HepG2 (cell line): ENCODE measurements at regions not wholly inside any gene's neighbourhood (a gene's known extent, or its start where the extent isn't known, plus 50 kb on each side); places are given as distances from the start of the nearest gene placed in this dataset.
"Not testable (repeated sequence)": the region's sequence is repeated elsewhere in the genome, so short reads cannot be mapped to it uniquely, and the experiment has no call there.

Experiments used
- ATAC-seq: fragments of 200-7000 bp; cut with Tn5 transposase; 3 replicates; pipeline ENCODE4 v1.9.1; 2020; ENCODE audit warnings: mild to moderate bottlenecking, moderate library complexity
- BruUV-seq: library from RNA; stranded (reverse); fragments of 400-500 nt; replicated peaks from 2 replicates; lab custom pipeline; 2021; lab: Mats Ljungman, UMichigan
- CTCF ChIA-PET: fragments of 300-600 bp; formaldehyde crosslinking; extraction: SDS; loops from one replicate; lab custom pipeline; 2021; ENCODE audit warnings: low total read pairs, inconsistent platforms, low intra/inter-chr PET ratio; lab: Yijun Ruan, JAX
- POLR2A ChIA-PET: fragments of 350-600 bp; sonication (Branson Sonifier 250); formaldehyde crosslinking; loops from one replicate; lab custom pipeline; 2020; ENCODE audit warnings: antibody characterized with exemption, inconsistent platforms; lab: Yijun Ruan, JAX
- DNase-seq: peaks from one replicate; pipeline ENCODE4 v3.0.0-alpha.2; 2015; ENCODE audit warnings: low spot score
- FAIRE-seq: peaks from 3 replicates; lab custom pipeline; 2011; peaks lifted over from hg19 to GRCh38; lab: Jason Lieb, UNC
- H2AFZ ChIP-seq: one replicate; pipeline ENCODE4 v1.6.1; 2011; ENCODE audit warnings: low read length, inconsistent platforms
- H3K27ac ChIP-seq: fragments of 300-600 bp; 3 replicates; pipeline ENCODE4 v1.8.0; 2011; ENCODE audit warnings: mixed run types, mild to moderate bottlenecking, mixed read lengths, low read length, inconsistent platforms; ENCODE audit not compliant: insufficient read depth; ENCODE audit errors: extremely low read length
- H3K27me3 ChIP-seq, 2 experiments: fragments of 200-600 bp in 1 of 2; 2 replicates in 1 of 2; 3 replicates in 1 of 2; pipeline versions ENCODE4 v1.6.0 to v1.8.0; 2011; ENCODE audit warnings: low read length in 2 of 2, mild to moderate bottlenecking in 2 of 2, moderate library complexity in 2 of 2, inconsistent platforms in 1 of 2; ENCODE audit not compliant: insufficient read depth in 2 of 2, control insufficient read depth in 1 of 2
- H3K36me3 ChIP-seq, 2 experiments: fragments of 200-600 bp in 1 of 2; replicated peaks in 1 of 2; 2 replicates in 1 of 2; 3 replicates in 1 of 2; pipeline versions ENCODE4 v1.5.1 to v1.8.0; 2011; ENCODE audit warnings: low read length in 2 of 2, inconsistent platforms in 1 of 2; ENCODE audit not compliant: insufficient read depth in 2 of 2, control insufficient read depth in 1 of 2
- H3K4me1 ChIP-seq: 2 replicates; pipeline ENCODE4 v1.5.1; 2012; ENCODE audit warnings: low read length, inconsistent platforms; ENCODE audit not compliant: insufficient read depth
- H3K4me2 ChIP-seq: 2 replicates; pipeline ENCODE4 v1.6.0; 2011; ENCODE audit warnings: low read depth, low read length, inconsistent platforms
- H3K4me3 ChIP-seq, 3 experiments: fragments of 200-600 bp in 1 of 3; sonication (generic), shearing (Covaris generic) in 1 of 3; replicated peaks in 1 of 3; 2 replicates each; pipeline ENCODE4 v1.5.1; 2011 to 2016; ENCODE audit warnings: low read length in 3 of 3, inconsistent platforms in 2 of 3, low read depth in 2 of 3, mild to moderate bottlenecking in 2 of 3, control low read depth in 1 of 3, mixed read lengths in 1 of 3; ENCODE audit not compliant: insufficient read depth in 1 of 3
- H3K79me2 ChIP-seq: one replicate; pipeline ENCODE4 v1.6.1; 2011; ENCODE audit warnings: low read length, inconsistent platforms; ENCODE audit not compliant: insufficient read depth
- H3K9ac ChIP-seq: 2 replicates; pipeline ENCODE4 v1.6.0; 2011; ENCODE audit warnings: mild to moderate bottlenecking, low read depth, low read length, inconsistent platforms; ENCODE audit not compliant: insufficient read depth
- H3K9me3 ChIP-seq: 2 replicates; pipeline ENCODE4 v1.5.1; 2012; ENCODE audit warnings: mild to moderate bottlenecking, low read length
- H4K20me1 ChIP-seq: 2 replicates; pipeline ENCODE4 v1.6.0; 2011; ENCODE audit warnings: inconsistent platforms, mild to moderate bottlenecking, low read length, moderate library complexity; ENCODE audit not compliant: insufficient read depth
- WGBS: methylation state at CpG from one replicate; pipeline ENCODE4 v1.1.6; 2017; ENCODE audit warnings: low lambda C conversion rate; 5-methylcytosine and 5-hydroxymethylcytosine counted together
- in situ Hi-C: cut with HindIII; loops from 2 replicates; pipeline ENCODE4 v1.10.0; 2017; ENCODE audit warnings: low pct_unique_long_range_greater_than_20kb; ENCODE audit not compliant: extremely low pct_ligation_motif_present
- intact Hi-C: fragments of 100-400 bp; cut with micrococcal nuclease; formaldehyde crosslinking; loops from one replicate; pipeline ENCODE4 v1.10.0; 2022; ENCODE audit not compliant: unreplicated experiment

- CTCF ChIA-PET, H3K36me3 ChIP-seq, H3K9ac ChIP-seq, ATAC-seq, H4K20me1 ChIP-seq, FAIRE-seq, H3K9me3 ChIP-seq, intact Hi-C loops, DNase-seq, H3K27ac ChIP-seq, H3K27me3 ChIP-seq, in situ Hi-C loops, H3K79me2 ChIP-seq, BruUV-seq, POLR2A ChIA-PET, H3K4me2 ChIP-seq, H3K4me1 ChIP-seq, H2AFZ ChIP-seq, H3K4me3 ChIP-seq: not testable (repeated sequence)
- WGBS, result 5% methylated on average over 4 of the region's 15 CpGs
Observed at GRCh38 chr3:75587695-75588094, 76.4 kb upstream of the FRG2C start.

DNA sequence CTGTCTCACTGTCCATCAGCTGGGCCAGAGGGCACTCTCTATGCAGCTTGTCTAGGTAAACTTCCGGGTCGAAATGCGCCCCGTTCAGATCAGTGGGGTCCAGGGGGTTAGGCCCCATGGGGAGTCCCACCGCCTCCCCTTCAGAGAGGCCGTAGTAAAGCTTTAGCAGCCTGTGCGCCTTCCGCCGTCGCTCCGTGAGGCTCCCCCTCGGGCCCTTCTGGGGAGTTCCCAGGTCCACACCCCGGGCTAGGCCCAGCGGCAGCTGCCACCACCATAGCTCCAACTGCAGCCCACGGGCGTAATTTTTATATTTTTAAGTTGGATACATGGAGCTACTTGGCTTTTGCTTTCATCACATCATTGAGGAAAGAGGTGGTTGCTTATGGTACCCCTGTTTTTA is 73.7 kb upstream of the FRG2C start:
- H3K9ac ChIP-seq, H3K27me3 ChIP-seq, POLR2A ChIA-PET, H3K79me2 ChIP-seq, H4K20me1 ChIP-seq, BruUV-seq, H2AFZ ChIP-seq, H3K9me3 ChIP-seq, CTCF ChIA-PET, ATAC-seq, H3K36me3 ChIP-seq, H3K27ac ChIP-seq, DNase-seq, in situ Hi-C loops, FAIRE-seq, H3K4me1 ChIP-seq, intact Hi-C loops, H3K4me2 ChIP-seq, H3K4me3 ChIP-seq: not testable (repeated sequence)
- WGBS, result 36% methylated on average over 9 of the region's 16 CpGs

GRCh38 chr3:75604286-75604934 is 59.7 kb upstream of the FRG2C start:
- in situ Hi-C loops, ATAC-seq, FAIRE-seq, H3K9me3 ChIP-seq, H3K36me3 ChIP-seq, H3K27ac ChIP-seq, H3K4me1 ChIP-seq, H3K27me3 ChIP-seq, POLR2A ChIA-PET, H2AFZ ChIP-seq, H3K4me2 ChIP-seq, H4K20me1 ChIP-seq, BruUV-seq, H3K4me3 ChIP-seq, H3K9ac ChIP-seq, CTCF ChIA-PET, H3K79me2 ChIP-seq: not testable (repeated sequence)
- intact Hi-C loops, result loop anchor here (5.0 kb wide), 1 partner anchor 38 kb away; no protein-coding TSS in a partner anchor
- WGBS, result 45% methylated on average over 5 of the region's 14 CpGs
- peak; percentile 7 for DNase-seq

DNA sequence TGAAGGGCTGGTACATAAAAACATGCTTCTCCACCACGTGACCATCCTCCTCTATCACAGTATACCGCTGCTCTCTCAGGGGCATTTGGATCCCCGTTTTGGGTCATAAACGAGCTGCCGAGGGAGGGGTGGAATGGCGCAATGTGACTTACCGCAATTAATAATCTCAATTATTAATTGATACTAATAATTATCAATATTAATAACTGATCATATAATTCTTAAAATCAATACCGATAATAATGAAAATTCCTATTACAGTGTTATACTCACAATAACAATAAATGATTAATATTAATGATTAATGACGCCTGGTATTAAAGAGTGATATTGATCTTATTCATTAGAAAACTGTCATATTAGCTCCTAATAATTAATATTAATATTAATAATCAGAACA is 56.1 kb upstream of the FRG2C start:
- POLR2A ChIA-PET, H4K20me1 ChIP-seq, H3K4me3 ChIP-seq, intact Hi-C loops, H3K27me3 ChIP-seq, H3K4me1 ChIP-seq, BruUV-seq, in situ Hi-C loops, H3K36me3 ChIP-seq, H3K4me2 ChIP-seq, CTCF ChIA-PET, DNase-seq, H3K9me3 ChIP-seq, H3K9ac ChIP-seq, FAIRE-seq, H3K27ac ChIP-seq, ATAC-seq, H3K79me2 ChIP-seq, H2AFZ ChIP-seq: not testable (repeated sequence)
- WGBS, result 35% methylated on average over 9 of the region's 9 CpGs
